SJSA1 (cell line): ENCODE measurements at regions not wholly inside any gene's neighbourhood (a gene's known extent, or its start where the extent isn't known, plus 50 kb on each side); places are given as distances from the start of the nearest gene placed in this dataset.

Source experiments
- DNase-seq, 2 experiments: peaks; one replicate each; pipeline ENCODE4 v3.0.0-alpha.2; 2015 to 2020; ENCODE audit warnings: low spot score in 2 of 2, low read depth in 1 of 2
- H3K27ac ChIP-seq: fragments of 250-450 bp; sonication (Bioruptor Pico); 2 replicates; pipeline ENCODE4 v1.5.1; 2020; ENCODE audit warnings: mild to moderate bottlenecking, moderate library complexity
- H3K27me3 ChIP-seq: fragments of 250-450 bp; sonication (Bioruptor Pico); replicated peaks from 2 replicates; pipeline ENCODE4 v1.5.1; 2020; ENCODE audit warnings: mild to moderate bottlenecking, moderate library complexity
- H3K36me3 ChIP-seq: fragments of 250-450 bp; sonication (Bioruptor Pico); 2 replicates; pipeline ENCODE4 v1.5.1; 2020; ENCODE audit warnings: mild to moderate bottlenecking
- H3K4me1 ChIP-seq: fragments of 250-450 bp; sonication (Bioruptor Pico); replicated peaks from 2 replicates; pipeline ENCODE4 v1.6.1; 2021; ENCODE audit warnings: mild to moderate bottlenecking
- H3K4me3 ChIP-seq: fragments of 250-450 bp; sonication (Bioruptor Pico); 2 replicates; pipeline ENCODE4 v1.5.1; 2020; ENCODE audit warnings: mild to moderate bottlenecking
- H3K9me3 ChIP-seq: fragments of 250-450 bp; sonication (Bioruptor Pico); replicated peaks from 2 replicates; pipeline ENCODE4 v1.5.1; 2020; ENCODE audit warnings: mild to moderate bottlenecking

- Histone ChIP-seq H3K9me3 (no peaks in the 10 kb centered on the region), H3K36me3 (no peaks in the 10 kb centered on the region), H3K4me1 (no peaks in the 10 kb centered on the region), H3K4me3 (no peak overlapping the region), H3K27me3 (no peaks in the 10 kb centered on the region), H3K27ac (no peak overlapping the region)
- DNase-seq = no peak
These were observed 662.0 kb downstream of the CDH11 start for GRCh38 chr16:64459821-64460220.

GRCh38 chr16:64459402-64459801 is 662.5 kb downstream of the CDH11 start:
- DNase-seq = no peak
- Histone ChIP-seq H3K9me3 (no peaks in the 10 kb centered on the region), H3K36me3 (no peaks in the 10 kb centered on the region), H3K4me1 (no peaks in the 10 kb centered on the region), H3K4me3 (no peak overlapping the region), H3K27me3 (no peaks in the 10 kb centered on the region), H3K27ac (no peak overlapping the region)

- H3K4me1 ChIP-seq = no peaks in the 10 kb centered on the region
- H3K27me3 ChIP-seq = no peaks in the 10 kb centered on the region
- no peaks in the 10 kb centered on the region for H3K36me3 ChIP-seq
- H3K27ac ChIP-seq = no peak overlapping the region
- H3K4me3 ChIP-seq = no peak overlapping the region
- DNase-seq = no peak
- no peaks in the 10 kb centered on the region for H3K9me3 ChIP-seq
These were observed 666.6 kb downstream of the CDH11 start for GRCh38 chr16:64455275-64455674.

GRCh38 chr16:64453646-64454045 is 668.2 kb downstream of the CDH11 start:
- no peaks in the 10 kb centered on the region for H3K9me3 ChIP-seq
- no peaks in the 10 kb centered on the region for H3K4me1 ChIP-seq
- no peaks in the 10 kb centered on the region for H3K36me3 ChIP-seq
- H3K27ac ChIP-seq = no peak overlapping the region
- no peak overlapping the region for H3K4me3 ChIP-seq
- H3K27me3 ChIP-seq = no peaks in the 10 kb centered on the region
- no peak for DNase-seq

GRCh38 chr16:64452446-64452845 is 669.4 kb downstream of the CDH11 start:
- H3K36me3 ChIP-seq = no peaks in the 10 kb centered on the region
- H3K4me1 ChIP-seq = no peaks in the 10 kb centered on the region
- H3K4me3 ChIP-seq = no peak overlapping the region
- no peak for DNase-seq
- no peaks in the 10 kb centered on the region for H3K27me3 ChIP-seq
- H3K9me3 ChIP-seq = no peaks in the 10 kb centered on the region
- H3K27ac ChIP-seq = no peak overlapping the region

- Histone ChIP-seq H3K27ac (no peak overlapping the region), H3K9me3 (no peaks in the 10 kb centered on the region), H3K27me3 (no peaks in the 10 kb centered on the region), H3K4me3 (no peak overlapping the region), H3K4me1 (no peaks in the 10 kb centered on the region), H3K36me3 (no peaks in the 10 kb centered on the region)
- DNase-seq = no peak
These were observed 671.7 kb downstream of the CDH11 start for GRCh38 chr16:64450177-64450576.

GRCh38 chr16:64449506-64449905 is 672.4 kb downstream of the CDH11 start:
- H3K27me3 ChIP-seq = no peaks in the 10 kb centered on the region
- no peak overlapping the region for H3K27ac ChIP-seq

GRCh38 chr16:64445649-64446048 is 676.2 kb downstream of the CDH11 start:
- Histone ChIP-seq H3K4me3 (no peak overlapping the region), H3K9me3 (no peaks in the 10 kb centered on the region), H3K4me1 (peaks cover 3% of the 10 kb centered on the region), H3K27me3 (no peaks in the 10 kb centered on the region), H3K27ac (no peak overlapping the region), H3K36me3 (no peaks in the 10 kb centered on the region)
- no peak for DNase-seq

More at GRCh38 chr16:64449506-64449905, 672.4 kb downstream of the CDH11 start:
- Histone ChIP-seq H3K4me1 (no peaks in the 10 kb centered on the region), H3K9me3 (no peaks in the 10 kb centered on the region), H3K36me3 (no peaks in the 10 kb centered on the region), H3K4me3 (no peak overlapping the region)
- no peak for DNase-seq

- peaks cover 7% of the 10 kb centered on the region for H3K4me1 ChIP-seq
- H3K9me3 ChIP-seq = no peaks in the 10 kb centered on the region
- no peaks in the 10 kb centered on the region for H3K27me3 ChIP-seq
- no peak overlapping the region for H3K4me3 ChIP-seq
- H3K36me3 ChIP-seq = no peaks in the 10 kb centered on the region
- no peak overlapping the region for H3K27ac ChIP-seq
- no peak for DNase-seq
These were observed 676.6 kb downstream of the CDH11 start for GRCh38 chr16:64445245-64445644.

GRCh38 chr16:64440421-64440831 is 681.4 kb downstream of the CDH11 start:
- H3K36me3 ChIP-seq = no peaks in the 10 kb centered on the region
- no peaks in the 10 kb centered on the region for H3K9me3 ChIP-seq
- peak overlapping the region; percentile 42 for H3K27ac ChIP-seq
- H3K4me3 ChIP-seq = no peak overlapping the region
- peak; percentile 60 to 65 for DNase-seq
- H3K4me1 ChIP-seq = peaks cover 10% of the 10 kb centered on the region
- H3K27me3 ChIP-seq = no peaks in the 10 kb centered on the region

GRCh38 chr16:64440005-64440404 is 681.9 kb downstream of the CDH11 start:
- H3K4me3 ChIP-seq = no peak overlapping the region
- H3K27me3 ChIP-seq = no peaks in the 10 kb centered on the region
- no peaks in the 10 kb centered on the region; the same call in 1 of the 2 replicates for H3K9me3 ChIP-seq
- DNase-seq = no peak
- no peaks in the 10 kb centered on the region for H3K36me3 ChIP-seq
- H3K27ac ChIP-seq = peak overlapping the region; percentile 42
- H3K4me1 ChIP-seq = peaks cover 10% of the 10 kb centered on the region

GRCh38 chr16:64437706-64438324 is 684.0 kb downstream of the CDH11 start:
- H3K4me3 ChIP-seq = no peak overlapping the region
- H3K4me1 ChIP-seq = peaks cover 10% of the 10 kb centered on the region
- no peak for DNase-seq
- no peaks in the 10 kb centered on the region; the same call in 1 of the 2 replicates for H3K9me3 ChIP-seq
- no peaks in the 10 kb centered on the region for H3K36me3 ChIP-seq
- no peak overlapping the region for H3K27ac ChIP-seq
- no peaks in the 10 kb centered on the region for H3K27me3 ChIP-seq

GRCh38 chr16:64434526-64435069 is 687.3 kb downstream of the CDH11 start:
- DNase-seq = no peak
- Histone ChIP-seq H3K36me3 (no peaks in the 10 kb centered on the region), H3K27me3 (no peaks in the 10 kb centered on the region), H3K27ac (no peak overlapping the region), H3K4me1 (no peaks in the 10 kb centered on the region), H3K9me3 (no peaks in the 10 kb centered on the region; the same call in 1 of the 2 replicates), H3K4me3 (no peak overlapping the region)

- no peak overlapping the region for H3K4me3 ChIP-seq
These were observed 693.3 kb downstream of the CDH11 start for GRCh38 chr16:64428463-64429113.

More at GRCh38 chr16:64428463-64429113, 693.3 kb downstream of the CDH11 start:
- H3K27ac ChIP-seq = no peak overlapping the region
- no peaks in the 10 kb centered on the region; the same call in 1 of the 2 replicates for H3K9me3 ChIP-seq
- DNase-seq = no peak
- H3K36me3 ChIP-seq = no peaks in the 10 kb centered on the region
- no peaks in the 10 kb centered on the region for H3K27me3 ChIP-seq
- H3K4me1 ChIP-seq = no peaks in the 10 kb centered on the region
